BE2C (cell line): ENCODE measurements at regions not wholly inside any gene's neighbourhood (a gene's known extent, or its start where the extent isn't known, plus 50 kb on each side); places are given as distances from the start of the nearest gene placed in this dataset.

Experiments
- DNase-seq: peaks from one replicate; pipeline ENCODE4 v3.0.0-alpha.2; 2020
- H3K27me3 ChIP-seq: fragments of 250-450 bp; sonication (Bioruptor Pico); 2 replicates; pipeline ENCODE4 v1.5.1; 2020; ENCODE audit warnings: mild to moderate bottlenecking
- H3K36me3 ChIP-seq: fragments of 250-450 bp; sonication (Bioruptor Pico); 2 replicates; pipeline ENCODE4 v1.5.1; 2020; ENCODE audit warnings: mild to moderate bottlenecking
- H3K4me1 ChIP-seq: fragments of 250-450 bp; sonication (Bioruptor Pico); 2 replicates; pipeline ENCODE4 v1.5.1; 2020
- H3K4me3 ChIP-seq: 2 replicates; pipeline ENCODE4 v1.5.1; 2011; ENCODE audit warnings: low read depth, low read length
- H3K9me3 ChIP-seq: fragments of 250-450 bp; sonication (Bioruptor Pico); 2 replicates; pipeline ENCODE4 v1.5.1; 2020
- CTCF ChIP-seq: IDR thresholded peaks from 2 replicates; pipeline ENCODE4 v1.5.1; 2012; ENCODE audit warnings: mild to moderate bottlenecking, low read depth, low read length

- Histone ChIP-seq H3K36me3 (no peaks in the 10 kb centered on the region), H3K4me1 (no peaks in the 10 kb centered on the region), H3K27me3 (no peaks in the 10 kb centered on the region), H3K9me3 (no peaks in the 10 kb centered on the region), H3K4me3 (no peak overlapping the region)
- no peak for DNase-seq
- TF ChIP-seq CTCF, result no peak
Measured at GRCh38 chr5:135683189-135683588, 104.4 kb upstream of the CXCL14 start.

DNA sequence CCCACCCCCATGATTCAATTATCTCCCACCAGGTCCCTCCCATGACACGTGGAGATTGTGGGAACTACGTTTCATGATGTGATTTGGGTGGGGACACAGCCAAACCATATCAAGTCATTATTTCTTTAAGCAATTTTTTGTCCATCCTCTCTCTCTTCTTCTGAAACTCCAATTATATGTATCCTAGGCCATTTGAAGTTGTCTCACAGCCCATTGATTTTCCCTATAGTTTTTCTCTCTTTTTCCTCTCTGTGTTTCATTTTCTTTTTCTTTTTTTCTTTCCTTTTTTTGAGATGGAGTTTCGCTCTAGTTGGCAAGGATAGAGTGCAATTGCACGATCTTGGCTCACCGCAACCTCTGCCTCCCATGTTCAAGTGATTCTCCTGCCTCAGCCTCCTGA, 101.9 kb upstream of the CXCL14 start:
- H3K27me3 ChIP-seq, result no peaks in the 10 kb centered on the region
- no peak for DNase-seq
- H3K36me3 ChIP-seq, result no peaks in the 10 kb centered on the region
- no peak for TF ChIP-seq CTCF
- H3K4me3 ChIP-seq, result no peak overlapping the region
- no peaks in the 10 kb centered on the region for H3K9me3 ChIP-seq
- no peaks in the 10 kb centered on the region for H3K4me1 ChIP-seq

- DNase-seq, result no peak
- Histone ChIP-seq H3K4me3 (no peak overlapping the region), H3K4me1 (no peaks in the 10 kb centered on the region), H3K27me3 (no peaks in the 10 kb centered on the region; the same call in 1 of the 2 replicates), H3K36me3 (no peaks in the 10 kb centered on the region), H3K9me3 (no peaks in the 10 kb centered on the region)
- TF ChIP-seq CTCF, result no peak
Measured at GRCh38 chr5:135678640-135679268, 100.0 kb upstream of the CXCL14 start.

GRCh38 chr5:135671966-135672365, 93.2 kb upstream of the CXCL14 start:
- no peak for TF ChIP-seq CTCF
- Histone ChIP-seq H3K27me3 (peaks cover 3% of the 10 kb centered on the region; the same call in 1 of the 2 replicates), H3K4me1 (no peaks in the 10 kb centered on the region), H3K4me3 (no peak overlapping the region), H3K9me3 (no peaks in the 10 kb centered on the region), H3K36me3 (no peaks in the 10 kb centered on the region)
- no peak for DNase-seq

- DNase-seq, result no peak
- peaks cover 3% of the 10 kb centered on the region; the same call in 1 of the 2 replicates for H3K27me3 ChIP-seq
- H3K4me3 ChIP-seq, result no peak overlapping the region
- no peaks in the 10 kb centered on the region for H3K36me3 ChIP-seq
- TF ChIP-seq CTCF, result no peak
- H3K9me3 ChIP-seq, result no peaks in the 10 kb centered on the region
- no peaks in the 10 kb centered on the region for H3K4me1 ChIP-seq
Measured at GRCh38 chr5:135671052-135671705, 92.4 kb upstream of the CXCL14 start.

- peaks cover 3% of the 10 kb centered on the region; the same call in 1 of the 2 replicates for H3K27me3 ChIP-seq
- H3K36me3 ChIP-seq, result no peaks in the 10 kb centered on the region
- H3K4me1 ChIP-seq, result no peaks in the 10 kb centered on the region
- no peak overlapping the region for H3K4me3 ChIP-seq
- no peak for DNase-seq
- no peak for TF ChIP-seq CTCF
- no peaks in the 10 kb centered on the region for H3K9me3 ChIP-seq
Measured at GRCh38 chr5:135670588-135670987, 91.8 kb upstream of the CXCL14 start.
